ENCODE measurements at regions not wholly inside any gene's neighbourhood (a gene's known extent, or its start where the extent isn't known, plus 50 kb on each side); places are given as distances from the start of the nearest gene placed in this dataset.
A peak's percentile ranks its signal among the peaks of the same experiment; 100 is the strongest.

- no CpG with 5 or more reads among the region's 2 CpGs for WGBS, 2 experiments (ENCODE audit: extremely low coverage in 2 of 2, insufficient read length in 1 of 2)
- H3K9ac ChIP-seq (ENCODE audit: low read depth, low read length) = no peak overlapping the region
- in situ Hi-C loops (cut with MboI; ENCODE audit: low sequenced_read_pairs) = loop anchor here (10.0 kb wide), 1 partner anchor 55 kb away; no protein-coding TSS in a partner anchor
- no peak overlapping the region for H3K4me2 ChIP-seq (ENCODE audit: low read depth, low read length)
- ATAC-seq (ENCODE audit: low read depth) = no peak
- H3K36me3 ChIP-seq (ENCODE audit: control insufficient read depth, insufficient read depth, low read length) = no peaks in the 10 kb centered on the region
- H3K27me3 ChIP-seq (ENCODE audit: control insufficient read depth, insufficient read depth, low read length) = no peaks in the 10 kb centered on the region
- ChIA-PET CTCF (no interaction called here), POLR2A (ENCODE audit: unreplicated experiment) (interaction anchor here (0.6 kb wide), 1 partner anchor 1827 kb away, joined by 5 read pairs; no protein-coding TSS in a partner anchor)
- H2BK5ac ChIP-seq (ENCODE audit: low read depth, low read length, poor library complexity, severe bottlenecking) = no peak overlapping the region
- dilution Hi-C loops (cut with HindIII; ENCODE audit: low sequenced_read_pairs, unreplicated experiment) = no loop called here
- H3K23ac ChIP-seq (ENCODE audit: low read depth, low read length) = no peak overlapping the region
- H3K56ac ChIP-seq (ENCODE audit: extremely low read depth, insufficient read depth, low read length) = no peak overlapping the region
- no peak overlapping the region for H3K27ac ChIP-seq (ENCODE audit: insufficient read depth, low read length)
- peak; percentile 61 for DNase-seq
- H3K79me1 ChIP-seq (ENCODE audit: low read depth in 1 of 2, low read length in 2 of 2) = no peaks in the 10 kb centered on the region
- TF ChIP-seq CEBPB (IDR thresholded peaks at IDR 0.05; ENCODE audit: low read depth, low read length) = no peak
- TF ChIP-seq CHD1 (IDR thresholded peaks at IDR 0.05; ENCODE audit: low read depth, low read length) = no peak
- TF ChIP-seq SMC3 (IDR thresholded peaks at IDR 0.05; ENCODE audit: low read depth, low read length) = no peak
- no peak for TF ChIP-seq POLR2A (IDR thresholded peaks at IDR 0.05; ENCODE audit: low read depth, low read length)
- no peak for TF ChIP-seq USF2 (IDR thresholded peaks at IDR 0.05; ENCODE audit: low read depth, low read length)
- TF ChIP-seq FOS (IDR thresholded peaks at IDR 0.05; ENCODE audit: low read depth, low read length) = no peak
- TF ChIP-seq BHLHE40 (IDR thresholded peaks at IDR 0.05; ENCODE audit: low read depth, low read length) = no peak
- TF ChIP-seq ELK1 (IDR thresholded peaks at IDR 0.05; ENCODE audit: borderline replicate concordance, low read depth, low read length) = no peak
- TF ChIP-seq MXI1 (IDR thresholded peaks at IDR 0.05; ENCODE audit: borderline replicate concordance, low read depth, low read length) = no peak
- TF ChIP-seq RFX5 (IDR thresholded peaks at IDR 0.05; ENCODE audit: low read depth, low read length) = no peak
- no peak for TF ChIP-seq MAZ (IDR thresholded peaks at IDR 0.05; ENCODE audit: borderline replicate concordance, low read depth, low read length)
- no peak for TF ChIP-seq MAFK (IDR thresholded peaks at IDR 0.05; ENCODE audit: low read depth, low read length)
- no peak for TF ChIP-seq RAD21 (IDR thresholded peaks at IDR 0.05; ENCODE audit: low read length)
- TF ChIP-seq RCOR1 (IDR thresholded peaks at IDR 0.05; ENCODE audit: insufficient replicate concordance, low read length) = no peak
- no peak for TF ChIP-seq NFE2L2 (IDR thresholded peaks at IDR 0.05; ENCODE audit: low read depth, low read length)
- H3K14ac ChIP-seq (replicated peaks; ENCODE audit: low read depth, low read length) = no peak overlapping the region
- no peak overlapping the region for H3K4ac ChIP-seq (ENCODE audit: low read depth, low read length)
- H3K9me1 ChIP-seq (ENCODE audit: insufficient read depth, low read length) = no peaks in the 10 kb centered on the region
- H4K5ac ChIP-seq (ENCODE audit: low read depth, low read length) = no peak overlapping the region
- H2BK15ac ChIP-seq (ENCODE audit: low read depth, low read length) = no peak overlapping the region
- H3K4me1 ChIP-seq (ENCODE audit: control insufficient read depth, insufficient read depth, low read length) = peaks cover 6% of the 10 kb centered on the region
- H3K18ac ChIP-seq (ENCODE audit: low read depth, low read length) = no peak overlapping the region
- H2AK5ac ChIP-seq (ENCODE audit: low read depth, low read length) = no peak overlapping the region
- H3K4me3 ChIP-seq (ENCODE audit: insufficient read depth, low read depth, low read length) = no peak overlapping the region
- no peak overlapping the region for H2AK9ac ChIP-seq (replicated peaks; ENCODE audit: low read depth, low read length, poor library complexity)
- no peak overlapping the region for H4K91ac ChIP-seq (ENCODE audit: insufficient read depth, low read depth, low read length)
- BruUV-seq (replicated peaks) = no TSS peak
- no peak overlapping the region for H2BK120ac ChIP-seq (ENCODE audit: low read depth, low read length)
- intact Hi-C loops (cut with micrococcal nuclease) = no loop called here
- no peak overlapping the region for H4K8ac ChIP-seq (ENCODE audit: low read depth in 2 of 2, low read length in 2 of 2)
- no peak overlapping the region for H2AFZ ChIP-seq (replicated peaks; ENCODE audit: low read length, poor library complexity)
- H3K9me3 ChIP-seq (ENCODE audit: control insufficient read depth, insufficient read depth, low read length) = no peaks in the 10 kb centered on the region
- no peak overlapping the region for H2BK20ac ChIP-seq (ENCODE audit: low read depth, low read length)
- no peaks in the 10 kb centered on the region for H4K20me1 ChIP-seq (ENCODE audit: insufficient read depth, low read length)
These were observed 398.2 kb upstream of the PDE3A start for GRCh38 chr12:19970116-19970515.
